H1 (cell line): ENCODE measurements at regions not wholly inside any gene's neighbourhood (a gene's known extent, or its start where the extent isn't known, plus 50 kb on each side); places are given as distances from the start of the nearest gene placed in this dataset.

Experiments used
- ASH2L ChIP-seq: fragments of 200-600, 300-600 bp; sonication (generic); IDR thresholded peaks from one replicate; pipeline ENCODE4 v1.7.1; 2017; ENCODE audit warnings: low read length
- CTCF ChIP-seq, 3 experiments: IDR thresholded peaks; 1 replicate in 2 of 3; 2 replicates in 1 of 3; pipeline versions ENCODE4 v1.5.1 to v1.6.1; 2011; ENCODE audit warnings: low read length in 3 of 3, mild to moderate bottlenecking in 3 of 3, inconsistent platforms in 2 of 3, low read depth in 1 of 3, moderate library complexity in 1 of 3; ENCODE audit not compliant: insufficient read depth in 1 of 3; ENCODE audit errors: control extremely low read depth in 1 of 3
- RXRA ChIP-seq: IDR thresholded peaks from 2 replicates; pipeline ENCODE4 v1.6.1; 2011; ENCODE audit warnings: low read depth, mild to moderate bottlenecking, low read length, moderate library complexity; ENCODE audit not compliant: insufficient read depth

GRCh38 chr3:166283840-166284239, 446.6 kb upstream of the BCHE start (continued):
- TF ChIP-seq CTCF (IDR thresholded peaks at IDR 0.05; ENCODE audit: control extremely low read depth in 1 of 3, insufficient read depth in 1 of 3, low read depth in 1 of 3, low read length in 3 of 3) (no peak), RXRA (no peak), ASH2L (no peak)
